GM12878 (cell line): ENCODE measurements at regions not wholly inside any gene's neighbourhood (a gene's known extent, or its start where the extent isn't known, plus 50 kb on each side); places are given as distances from the start of the nearest gene placed in this dataset.

ENCODE experiments used
- ATAC-seq: fragments of 200-7000 bp; cut with Tn5 transposase; 3 replicates; pipeline ENCODE4 v1.9.1; 2020; ENCODE audit warnings: mild to moderate bottlenecking, moderate library complexity
- BruUV-seq: library from RNA; stranded (reverse); fragments of 400-500 nt; replicated peaks from 2 replicates; lab custom pipeline; 2021; lab: Mats Ljungman, UMichigan
- CTCF ChIA-PET: fragments of 300-600 bp; sonication (Branson Sonifier 250); formaldehyde crosslinking; extraction: SDS; loops from one replicate; lab custom pipeline; 2021; ENCODE audit warnings: inconsistent platforms; lab: Yijun Ruan, JAX
- POLR2A ChIA-PET: fragments of 350-600 bp; formaldehyde crosslinking; extraction: SDS; loops from one replicate; lab custom pipeline; 2021; ENCODE audit warnings: inconsistent platforms; lab: Charles Lee
- RAD21 ChIA-PET: fragments of 300-600 bp; sonication (Branson Sonifier 250); formaldehyde crosslinking; loops from one replicate; lab custom pipeline; 2023; ENCODE audit warnings: antibody characterized with exemption; ENCODE audit not compliant: unreplicated experiment; lab: Charles Lee
- SMC1A ChIA-PET: fragments of 300-600 bp; sonication (Branson Sonifier 250); formaldehyde crosslinking; loops from one replicate; lab custom pipeline; 2023; ENCODE audit not compliant: unreplicated experiment, uncharacterized antibody; lab: Charles Lee
- DNase-seq: peaks from one replicate; pipeline ENCODE4 v3.0.0-alpha.2; 2011; ENCODE audit warnings: low read depth, low spot score
- FAIRE-seq: peaks from 3 replicates; lab custom pipeline; 2011; peaks lifted over from hg19 to GRCh38; lab: Jason Lieb, UNC
- H2AFZ ChIP-seq: 2 replicates; pipeline ENCODE4 v1.6.0; 2011; ENCODE audit warnings: low read depth, low read length, control low read depth; ENCODE audit not compliant: control insufficient read depth
- H3K27ac ChIP-seq: 2 replicates; pipeline ENCODE4 v1.5.1; 2011; ENCODE audit warnings: control low read depth; ENCODE audit not compliant: control insufficient read depth, insufficient read depth
- H3K27me3 ChIP-seq, 2 experiments: replicated peaks in 1 of 2; 2 replicates each; pipeline versions ENCODE4 v1.6.0 to v1.6.1; 2011; ENCODE audit warnings: low read length in 1 of 2; ENCODE audit not compliant: control insufficient read depth in 2 of 2, insufficient read depth in 2 of 2
- H3K36me3 ChIP-seq, 2 experiments: 2 replicates each; pipeline ENCODE4 v1.5.1; 2011; ENCODE audit warnings: low read length in 1 of 2; ENCODE audit not compliant: control insufficient read depth in 2 of 2, insufficient read depth in 2 of 2
- H3K4me1 ChIP-seq: 2 replicates; pipeline ENCODE4 v1.6.1; 2011; ENCODE audit warnings: mild to moderate bottlenecking, low read length, moderate library complexity, mixed read lengths; ENCODE audit not compliant: control insufficient read depth, insufficient read depth
- H3K4me2 ChIP-seq: 2 replicates; pipeline ENCODE4 v1.6.0; 2011; ENCODE audit warnings: control low read depth; ENCODE audit not compliant: control insufficient read depth, insufficient read depth
- H3K4me3 ChIP-seq: fragments of 200-600 bp; sonication (generic); 2 replicates; pipeline ENCODE4 v1.5.1; 2016
- H3K79me2 ChIP-seq: 2 replicates; pipeline ENCODE4 v1.6.0; 2011; ENCODE audit warnings: low read length; ENCODE audit not compliant: control insufficient read depth, insufficient read depth
- H3K9ac ChIP-seq: 2 replicates; pipeline ENCODE4 v1.8.0; 2011; ENCODE audit warnings: low read length, control low read depth, mixed read lengths; ENCODE audit not compliant: control insufficient read depth, insufficient read depth
- H3K9me3 ChIP-seq: replicated peaks from 3 replicates; pipeline ENCODE4 v1.5.1; 2011; ENCODE audit warnings: mild to moderate bottlenecking, low read length; ENCODE audit not compliant: control insufficient read depth, insufficient read depth
- H4K20me1 ChIP-seq: 2 replicates; pipeline ENCODE4 v1.6.0; 2011; ENCODE audit not compliant: control insufficient read depth, insufficient read depth
- CHD2 ChIP-seq: IDR thresholded peaks from 2 replicates; pipeline ENCODE4 v1.6.1; 2011; ENCODE audit warnings: low read depth, low read length, improper control_type of control experiment, borderline replicate concordance
- CHD4 ChIP-seq: fragments of 200-600 bp; sonication (generic); IDR thresholded peaks from 2 replicates; pipeline ENCODE4 v1.6.1; 2016; ENCODE audit warnings: mild to moderate bottlenecking
- E2F4 ChIP-seq: IDR thresholded peaks from 2 replicates; pipeline ENCODE4 v1.6.1; 2012; ENCODE audit warnings: low read depth, low read length, improper control_type of control experiment
- RAD21 ChIP-seq: IDR thresholded peaks from 2 replicates; pipeline ENCODE4 v1.6.1; 2011; ENCODE audit warnings: mild to moderate bottlenecking, low read depth, low read length, moderate library complexity; ENCODE audit not compliant: insufficient read depth
- SMC3 ChIP-seq: IDR thresholded peaks from 2 replicates; pipeline ENCODE4 v1.6.1; 2011; ENCODE audit warnings: low read length, improper control_type of control experiment, borderline replicate concordance
- SPI1 ChIP-seq: IDR thresholded peaks from 2 replicates; pipeline ENCODE4 v1.6.1; 2011; ENCODE audit warnings: low read depth, mild to moderate bottlenecking, low read length, moderate library complexity, borderline replicate concordance; ENCODE audit not compliant: insufficient read depth
- SUPT20H ChIP-seq: IDR thresholded peaks from 2 replicates; pipeline ENCODE4 v1.6.1; 2011; ENCODE audit warnings: low read depth, mild to moderate bottlenecking, low read length, moderate library complexity, borderline replicate concordance; ENCODE audit not compliant: control insufficient read depth
- YY1 ChIP-seq: IDR thresholded peaks from 2 replicates; pipeline ENCODE4 v1.6.1; 2011; ENCODE audit warnings: low read depth, mild to moderate bottlenecking, low read length
- WGBS: methylation state at CpG from one replicate; pipeline ENCODE4 v1.1.6; 2016; ENCODE audit warnings: low lambda C conversion rate; ENCODE audit not compliant: insufficient replicate concordance, insufficient coverage; ENCODE audit errors: missing lambda C conversion rate; 5-methylcytosine and 5-hydroxymethylcytosine counted together
- in situ Hi-C: fragments of 300-500 bp; cut with MboI; formaldehyde crosslinking; loops from 9 replicates; pipeline ENCODE4 v1.14.3; 2018; ENCODE audit warnings: mixed read lengths
- intact Hi-C: fragments of 100-400 bp; cut with micrococcal nuclease; formaldehyde crosslinking; loops from one replicate; pipeline ENCODE4 v1.14.2; 2022; ENCODE audit not compliant: unreplicated experiment
- TF ChIP-seq, protein P1 (sequence below): fragments of 450-650 bp; formaldehyde crosslinking; IDR thresholded peaks from 2 replicates; pipeline ENCODE4 v1.4.0; 2022; ENCODE audit warnings: mild to moderate bottlenecking, moderate library complexity
- TF ChIP-seq, protein P2 (sequence below): IDR thresholded peaks from 2 replicates; pipeline ENCODE4 v1.6.1; 2011; ENCODE audit warnings: borderline replicate concordance, low read depth, mild to moderate bottlenecking, moderate library complexity, low read length; ENCODE audit not compliant: insufficient read depth, poor library complexity, severe bottlenecking
- TF ChIP-seq, protein P3 (sequence below): fragments of 450-650 bp; IDR thresholded peaks from 2 replicates; pipeline ENCODE4 v1.6.1; 2017; ENCODE audit warnings: mild to moderate bottlenecking, moderate library complexity

GRCh38 chr14:100382106-100382455 is 58.9 kb downstream of the SLC25A47 start (continued):
- TF ChIP-seq, protein P1, sequence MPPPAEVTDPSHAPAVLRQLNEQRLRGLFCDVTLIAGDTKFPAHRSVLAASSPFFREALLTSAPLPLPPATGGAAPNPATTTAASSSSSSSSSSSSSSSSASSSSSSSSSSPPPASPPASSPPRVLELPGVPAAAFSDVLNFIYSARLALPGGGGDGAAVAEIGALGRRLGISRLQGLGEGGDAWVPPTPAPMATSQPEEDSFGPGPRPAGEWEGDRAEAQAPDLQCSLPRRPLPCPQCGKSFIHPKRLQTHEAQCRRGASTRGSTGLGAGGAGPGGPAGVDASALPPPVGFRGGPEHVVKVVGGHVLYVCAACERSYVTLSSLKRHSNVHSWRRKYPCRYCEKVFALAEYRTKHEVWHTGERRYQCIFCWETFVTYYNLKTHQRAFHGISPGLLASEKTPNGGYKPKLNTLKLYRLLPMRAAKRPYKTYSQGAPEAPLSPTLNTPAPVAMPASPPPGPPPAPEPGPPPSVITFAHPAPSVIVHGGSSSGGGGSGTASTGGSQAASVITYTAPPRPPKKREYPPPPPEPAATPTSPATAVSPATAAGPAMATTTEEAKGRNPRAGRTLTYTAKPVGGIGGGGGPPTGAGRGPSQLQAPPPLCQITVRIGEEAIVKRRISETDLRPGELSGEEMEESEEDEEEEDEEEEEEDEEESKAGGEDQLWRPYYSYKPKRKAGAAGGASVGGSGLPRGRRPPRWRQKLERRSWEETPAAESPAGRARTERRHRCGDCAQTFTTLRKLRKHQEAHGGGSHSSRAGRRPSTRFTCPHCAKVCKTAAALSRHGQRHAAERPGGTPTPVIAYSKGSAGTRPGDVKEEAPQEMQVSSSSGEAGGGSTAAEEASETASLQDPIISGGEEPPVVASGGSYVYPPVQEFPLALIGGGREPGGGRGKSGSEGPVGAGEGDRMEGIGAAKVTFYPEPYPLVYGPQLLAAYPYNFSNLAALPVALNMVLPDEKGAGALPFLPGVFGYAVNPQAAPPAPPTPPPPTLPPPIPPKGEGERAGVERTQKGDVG (CRISPR knock-in tag) = no peak

DNA sequence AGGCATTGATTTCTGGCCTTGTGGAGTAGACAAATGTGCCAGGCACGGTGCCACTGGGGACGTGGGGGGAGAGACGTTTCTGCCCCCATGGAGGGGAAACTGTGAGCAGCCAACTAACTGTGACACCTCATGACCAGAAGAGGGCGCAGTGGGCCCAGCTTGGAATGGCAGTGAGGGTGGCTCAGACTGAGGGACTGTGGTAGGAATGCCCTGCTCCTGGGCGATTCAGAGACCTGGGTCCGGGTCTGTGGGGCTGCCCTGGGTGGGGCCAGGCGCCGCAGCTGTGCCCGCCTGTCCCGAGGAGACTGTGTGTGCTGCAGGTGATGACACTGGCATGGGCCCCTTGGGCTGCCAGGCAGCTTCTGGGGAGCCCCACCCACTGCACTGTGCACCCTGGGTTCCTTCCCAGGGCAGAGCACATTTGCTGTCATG is 60.6 kb downstream of the SLC25A47 start:
- 10% methylated on average over 10 of the region's 10 CpGs for WGBS
- H3K4me2 ChIP-seq = no peak overlapping the region
- BruUV-seq = no TSS peak
- H3K36me3 ChIP-seq = no peaks in the 10 kb centered on the region
- no peaks in the 10 kb centered on the region for H3K27me3 ChIP-seq
- DNase-seq (no peak), FAIRE-seq (no peak), ATAC-seq (peak; percentile 97)
- no peak overlapping the region for H3K4me3 ChIP-seq
- no peak overlapping the region for H2AFZ ChIP-seq
- intact Hi-C loops = loop anchor here (1.0 to 10.0 kb wide), 2 partner anchors 262 to 1241 kb away; no protein-coding TSS in a partner anchor
- no peaks in the 10 kb centered on the region for H3K79me2 ChIP-seq
- CTCF ChIA-PET = interaction anchor here (0.7 to 11.5 kb wide), 27 partner anchors 8 to 1287 kb away, joined by 3 to 241 read pairs (median 4); a partner anchor contains a TSS
- in situ Hi-C loops = loop anchor here (5.0 kb wide), 2 partner anchors 264 to 1244 kb away; no protein-coding TSS in a partner anchor
- H3K9me3 ChIP-seq = no peaks in the 10 kb centered on the region
- no peak overlapping the region for H3K27ac ChIP-seq
- no peaks in the 10 kb centered on the region for H4K20me1 ChIP-seq
- H3K4me1 ChIP-seq = no peaks in the 10 kb centered on the region
- SMC1A ChIA-PET = interaction anchor here (4.0 to 5.7 kb wide), 2 partner anchors 261 to 269 kb away, joined by 20 to 95 read pairs; no protein-coding TSS in a partner anchor
- RAD21 ChIA-PET = interaction anchor here (0.6 to 6.3 kb wide), 4 partner anchors 56 to 270 kb away, joined by 3 to 93 read pairs (median 18); no protein-coding TSS in a partner anchor
- POLR2A ChIA-PET = interaction anchor here (1.0 kb wide), 1 partner anchor 262 kb away, joined by 3 read pairs; no protein-coding TSS in a partner anchor
- H3K9ac ChIP-seq = no peak overlapping the region
- TF ChIP-seq CHD2 = no peak
- no peak for TF ChIP-seq SPI1
- TF ChIP-seq, protein P2, sequence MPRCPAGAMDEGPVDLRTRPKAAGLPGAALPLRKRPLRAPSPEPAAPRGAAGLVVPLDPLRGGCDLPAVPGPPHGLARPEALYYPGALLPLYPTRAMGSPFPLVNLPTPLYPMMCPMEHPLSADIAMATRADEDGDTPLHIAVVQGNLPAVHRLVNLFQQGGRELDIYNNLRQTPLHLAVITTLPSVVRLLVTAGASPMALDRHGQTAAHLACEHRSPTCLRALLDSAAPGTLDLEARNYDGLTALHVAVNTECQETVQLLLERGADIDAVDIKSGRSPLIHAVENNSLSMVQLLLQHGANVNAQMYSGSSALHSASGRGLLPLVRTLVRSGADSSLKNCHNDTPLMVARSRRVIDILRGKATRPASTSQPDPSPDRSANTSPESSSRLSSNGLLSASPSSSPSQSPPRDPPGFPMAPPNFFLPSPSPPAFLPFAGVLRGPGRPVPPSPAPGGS = no peak
- TF ChIP-seq E2F4 = no peak
- 0 out of 2 replicates have a peak, but pooled peaks have one; percentile 23 for TF ChIP-seq YY1
- peak; percentile 72 for TF ChIP-seq SMC3
- TF ChIP-seq, protein P3, sequence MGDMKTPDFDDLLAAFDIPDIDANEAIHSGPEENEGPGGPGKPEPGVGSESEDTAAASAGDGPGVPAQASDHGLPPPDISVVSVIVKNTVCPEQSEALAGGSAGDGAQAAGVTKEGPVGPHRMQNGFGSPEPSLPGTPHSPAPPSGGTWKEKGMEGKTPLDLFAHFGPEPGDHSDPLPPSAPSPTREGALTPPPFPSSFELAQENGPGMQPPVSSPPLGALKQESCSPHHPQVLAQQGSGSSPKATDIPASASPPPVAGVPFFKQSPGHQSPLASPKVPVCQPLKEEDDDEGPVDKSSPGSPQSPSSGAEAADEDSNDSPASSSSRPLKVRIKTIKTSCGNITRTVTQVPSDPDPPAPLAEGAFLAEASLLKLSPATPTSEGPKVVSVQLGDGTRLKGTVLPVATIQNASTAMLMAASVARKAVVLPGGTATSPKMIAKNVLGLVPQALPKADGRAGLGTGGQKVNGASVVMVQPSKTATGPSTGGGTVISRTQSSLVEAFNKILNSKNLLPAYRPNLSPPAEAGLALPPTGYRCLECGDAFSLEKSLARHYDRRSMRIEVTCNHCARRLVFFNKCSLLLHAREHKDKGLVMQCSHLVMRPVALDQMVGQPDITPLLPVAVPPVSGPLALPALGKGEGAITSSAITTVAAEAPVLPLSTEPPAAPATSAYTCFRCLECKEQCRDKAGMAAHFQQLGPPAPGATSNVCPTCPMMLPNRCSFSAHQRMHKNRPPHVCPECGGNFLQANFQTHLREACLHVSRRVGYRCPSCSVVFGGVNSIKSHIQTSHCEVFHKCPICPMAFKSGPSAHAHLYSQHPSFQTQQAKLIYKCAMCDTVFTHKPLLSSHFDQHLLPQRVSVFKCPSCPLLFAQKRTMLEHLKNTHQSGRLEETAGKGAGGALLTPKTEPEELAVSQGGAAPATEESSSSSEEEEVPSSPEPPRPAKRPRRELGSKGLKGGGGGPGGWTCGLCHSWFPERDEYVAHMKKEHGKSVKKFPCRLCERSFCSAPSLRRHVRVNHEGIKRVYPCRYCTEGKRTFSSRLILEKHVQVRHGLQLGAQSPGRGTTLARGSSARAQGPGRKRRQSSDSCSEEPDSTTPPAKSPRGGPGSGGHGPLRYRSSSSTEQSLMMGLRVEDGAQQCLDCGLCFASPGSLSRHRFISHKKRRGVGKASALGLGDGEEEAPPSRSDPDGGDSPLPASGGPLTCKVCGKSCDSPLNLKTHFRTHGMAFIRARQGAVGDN = no peak
- TF ChIP-seq CHD4 = no peak
- TF ChIP-seq RAD21 = peak; percentile 85
- no peak for TF ChIP-seq SUPT20H
